ENCODE measurements at regions not wholly inside any gene's neighbourhood (a gene's known extent, or its start where the extent isn't known, plus 50 kb on each side); places are given as distances from the start of the nearest gene placed in this dataset.
"Not testable (repeated sequence)": the region's sequence is repeated elsewhere in the genome, so short reads cannot be mapped to it uniquely, and the experiment has no call there.

DNA sequence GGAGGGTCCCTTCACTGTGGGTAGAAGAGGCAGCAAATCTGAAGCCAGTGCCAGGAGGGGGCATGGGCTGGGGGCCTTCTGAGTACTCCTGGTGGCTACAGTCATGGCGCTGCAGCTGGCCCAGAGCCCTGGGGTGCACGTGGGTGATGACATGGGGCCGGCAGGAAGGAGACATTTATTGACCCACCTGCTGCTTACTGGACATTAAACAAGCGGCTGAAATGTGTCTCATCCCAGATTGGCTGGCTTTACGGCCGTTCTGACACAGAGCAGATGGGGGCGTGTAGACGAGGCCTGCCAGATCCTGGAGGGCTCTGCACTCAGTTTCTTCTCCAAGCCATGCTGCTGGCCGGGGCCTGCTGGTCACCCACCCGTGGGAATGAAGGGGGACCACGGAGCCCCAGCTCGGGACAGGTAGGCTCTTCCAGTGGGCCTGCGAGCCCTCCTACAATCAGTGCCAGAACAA, 906.9 kb downstream of the BRD1 start:
- no peak overlapping the region for H3K27ac Mint-ChIP-seq
- no peak overlapping the region for H3K4me3 Mint-ChIP-seq
- ATAC-seq (no peak), DNase-seq (peak in 1 of 10 donors; percentile 7)
- no peaks in the 10 kb centered on the region for H3K36me3 Mint-ChIP-seq
- POLR2A ChIA-PET: no interaction called here
- H3K9me3 Mint-ChIP-seq: no peaks in the 10 kb centered on the region
- peaks cover 21 to 78% (median 52%) of the 10 kb centered on the region in 5 donors for H3K27me3 Mint-ChIP-seq
- no peaks in the 10 kb centered on the region for H3K4me1 Mint-ChIP-seq

DNA sequence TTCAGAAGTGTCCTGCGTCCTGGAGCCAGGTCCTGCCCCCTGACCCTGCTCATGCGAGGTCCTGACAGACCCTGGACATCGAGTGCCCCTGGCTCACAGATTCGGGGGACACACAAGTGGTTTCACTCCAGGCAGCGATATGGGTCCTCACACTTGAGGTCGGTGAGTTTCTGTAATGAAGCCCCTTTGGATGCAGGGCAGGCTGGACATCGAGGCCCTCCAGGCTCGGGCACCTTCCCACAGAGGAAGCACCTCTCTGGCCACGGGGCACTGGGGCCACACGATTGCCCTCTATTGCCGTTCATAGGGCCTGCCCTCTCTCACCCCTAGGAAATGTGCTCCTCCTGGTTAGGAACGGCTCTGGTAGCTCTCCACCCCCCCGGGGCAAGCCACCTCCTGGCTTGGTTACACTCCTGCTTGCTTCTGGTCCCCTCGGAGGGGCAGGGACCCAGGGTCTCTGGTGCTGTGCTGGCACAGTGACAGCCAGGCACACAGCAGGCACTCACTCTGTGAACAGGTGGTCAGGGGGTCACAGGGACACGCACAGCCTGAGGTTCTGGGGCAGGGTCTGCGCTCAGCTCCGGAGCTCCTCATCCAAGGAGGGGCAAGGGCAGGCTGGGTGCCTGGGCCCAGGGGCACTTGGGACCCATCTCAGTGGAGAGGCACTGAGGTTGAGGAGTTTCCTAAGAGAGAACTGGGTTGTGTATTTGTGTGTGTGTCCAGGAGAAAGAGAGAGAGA, 907.7 kb downstream of the BRD1 start:
- Mint-ChIP-seq H3K27ac (peak overlapping the region in 1 of 10 donors; percentile 13), H3K27me3 (peaks cover 22 to 71% (median 47%) of the 10 kb centered on the region in 5 donors), H3K4me1 (peaks cover 0 to 1% (median 0%) of the 10 kb centered on the region in 4 donors), H3K36me3 (no peaks in the 10 kb centered on the region), H3K4me3 (no peak overlapping the region), H3K9me3 (no peaks in the 10 kb centered on the region)
- POLR2A ChIA-PET: no interaction called here
- peak in 1 of 10 donors; percentile 15 for DNase-seq
- ATAC-seq: no peak

DNA sequence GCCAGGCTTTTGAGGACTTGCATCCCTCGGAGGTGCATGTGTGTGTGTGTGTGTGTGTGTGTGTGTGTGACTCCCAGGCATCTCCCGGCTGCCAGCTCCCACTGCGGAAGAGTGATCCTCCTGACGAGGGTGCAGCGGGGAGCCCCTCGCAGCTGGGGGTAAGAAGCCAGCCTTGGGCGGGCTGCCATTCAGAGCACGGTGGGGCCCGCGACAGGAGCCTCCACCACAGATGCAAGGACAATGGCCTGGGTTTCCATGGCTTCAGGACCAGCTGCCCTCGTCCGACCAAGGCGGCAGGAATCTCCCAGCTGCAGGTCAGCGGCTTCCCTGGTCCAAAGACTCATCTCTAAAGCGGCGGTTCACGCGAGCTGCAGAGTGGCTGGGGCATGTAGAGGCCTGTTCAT, 908.5 kb downstream of the BRD1 start:
- peak in 1 of 10 donors; percentile 5 for DNase-seq
- Mint-ChIP-seq H3K9me3 (peaks cover 0 to 3% (median 0%) of the 10 kb centered on the region in 9 donors), H3K36me3 (no peaks in the 10 kb centered on the region), H3K4me1 (peaks cover 0 to 9% (median under 1%) of the 10 kb centered on the region in 4 donors), H3K4me3 (no peak overlapping the region), H3K27ac (no peak overlapping the region), H3K27me3 (peaks cover 21 to 70% (median 47%) of the 10 kb centered on the region in 5 donors)
- no peak for ATAC-seq
- POLR2A ChIA-PET: no interaction called here

GRCh38 chr22:48918585-48919186, 909.0 kb downstream of the BRD1 start:
- H3K4me3 Mint-ChIP-seq: no peak overlapping the region
- H3K27me3 Mint-ChIP-seq: peaks cover 19 to 65% (median 43%) of the 10 kb centered on the region in 5 donors
- H3K36me3 Mint-ChIP-seq: no peaks in the 10 kb centered on the region
- POLR2A ChIA-PET: no interaction called here
- peak overlapping the region in 1 of 10 donors; percentile 49 for H3K27ac Mint-ChIP-seq
- ATAC-seq: no peak
- peaks cover 0 to 3% (median 0%) of the 10 kb centered on the region in 9 donors for H3K9me3 Mint-ChIP-seq
- peaks cover 0 to 12% (median under 1%) of the 10 kb centered on the region in 4 donors for H3K4me1 Mint-ChIP-seq
- peak in 1 of 10 donors; percentile 4 for DNase-seq

GRCh38 chr22:48912356-48913066, 915.2 kb downstream of the BRD1 start:
- Mint-ChIP-seq H3K27ac (peak overlapping the region in 7 of 10 donors; percentile 8 to 81 (median 70)), H3K27me3 (peaks cover 12 to 24% (median 19%) of the 10 kb centered on the region in 5 donors), H3K4me3 (peak overlapping the region in 8 of 10 donors; percentile 25 to 72 (median 55)), H3K9me3 (peaks cover 0 to 16% (median 6%) of the 10 kb centered on the region in 9 donors), H3K4me1 (peaks cover 12 to 37% (median 16%) of the 10 kb centered on the region in 4 donors)
- H3K36me3 Mint-ChIP-seq, POLR2A ChIA-PET, ATAC-seq: not testable (repeated sequence)
- DNase-seq: peak in 7 of 10 donors; percentile 5 to 47 (median 24)

- Mint-ChIP-seq H3K9me3 (peaks cover 0 to 16% (median 6%) of the 10 kb centered on the region in 9 donors), H3K27ac (peak overlapping the region in 4 of 10 donors; percentile 16 to 59 (median 35)), H3K27me3 (peaks cover 12 to 25% (median 21%) of the 10 kb centered on the region in 5 donors), H3K4me3 (peak overlapping the region in 6 of 10 donors; percentile 19 to 52 (median 40)), H3K4me1 (peaks cover 12 to 37% (median 16%) of the 10 kb centered on the region in 4 donors)
- POLR2A ChIA-PET, H3K36me3 Mint-ChIP-seq, ATAC-seq: not testable (repeated sequence)
- peak in 7 of 10 donors; percentile 13 to 53 (median 44) for DNase-seq
These were observed 916.0 kb downstream of the BRD1 start for GRCh38 chr22:48911647-48912046.

GRCh38 chr22:48911067-48911466, 916.6 kb downstream of the BRD1 start:
- peak overlapping the region in 3 of 10 donors; percentile 12 to 70 (median 26) for H3K4me3 Mint-ChIP-seq
- POLR2A ChIA-PET, ATAC-seq, H3K36me3 Mint-ChIP-seq: not testable (repeated sequence)
- H3K27ac Mint-ChIP-seq: peak overlapping the region in 1 of 10 donors; percentile 45
- peaks cover 13 to 29% (median 24%) of the 10 kb centered on the region in 5 donors for H3K27me3 Mint-ChIP-seq
- peaks cover 0 to 16% (median 6%) of the 10 kb centered on the region in 9 donors for H3K9me3 Mint-ChIP-seq
- peaks cover 12 to 37% (median 16%) of the 10 kb centered on the region in 4 donors for H3K4me1 Mint-ChIP-seq
- DNase-seq: peak in 5 of 10 donors; percentile 6 to 48 (median 15)

DNA sequence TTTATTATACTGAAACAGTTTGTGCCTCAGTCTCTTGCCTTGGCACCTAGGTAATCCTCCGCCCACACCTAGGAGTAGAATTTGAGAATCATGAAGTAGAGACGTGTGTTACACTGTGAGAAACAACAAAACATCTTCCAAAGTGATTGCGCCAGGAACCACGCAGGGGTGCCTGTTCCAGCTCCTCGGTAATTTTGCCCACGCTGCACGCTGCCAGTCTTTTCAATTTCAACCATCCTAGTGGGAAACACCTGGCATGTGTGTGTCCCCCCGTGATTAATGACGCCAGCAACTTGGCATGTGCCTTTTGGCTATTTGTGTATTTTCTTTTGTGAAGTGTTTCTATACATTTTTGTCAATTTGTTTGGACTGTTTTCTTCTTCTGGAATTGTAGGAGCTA, 919.1 kb downstream of the BRD1 start:
- POLR2A ChIA-PET: no interaction called here
- Mint-ChIP-seq H3K9me3 (peaks cover 0 to 16% (median 6%) of the 10 kb centered on the region in 9 donors), H3K27me3 (peaks cover 15 to 54% (median 35%) of the 10 kb centered on the region in 5 donors), H3K36me3 (peaks cover 0 to 8% (median 0%) of the 10 kb centered on the region in 3 donors), H3K27ac (no peak overlapping the region), H3K4me3 (no peak overlapping the region), H3K4me1 (peaks cover 12 to 26% (median 15%) of the 10 kb centered on the region in 4 donors)
- no peak for ATAC-seq
- no peak for DNase-seq

DNA sequence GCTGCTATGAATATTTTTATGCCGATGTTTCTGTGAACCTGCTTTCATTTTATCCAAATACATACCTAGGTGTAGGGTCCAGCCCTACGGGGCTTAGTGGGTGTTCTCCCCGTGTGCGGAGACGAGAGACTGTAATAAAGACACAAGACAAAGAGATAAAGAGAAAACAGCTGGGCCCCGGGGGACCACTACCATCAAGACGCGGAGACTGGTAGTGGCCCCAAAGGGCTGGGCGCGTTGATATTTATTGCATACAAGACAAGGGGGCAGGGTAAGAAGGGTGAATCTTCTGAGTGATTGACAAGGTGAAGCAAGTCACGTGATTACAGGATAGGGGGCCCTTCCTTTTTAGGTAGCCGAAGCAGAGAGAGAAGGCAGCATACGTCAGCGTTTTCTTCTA, 920.1 kb downstream of the BRD1 start:
- POLR2A ChIA-PET: no interaction called here
- ATAC-seq (no peak), DNase-seq (no peak)
- Mint-ChIP-seq H3K4me1 (peaks cover 8 to 18% (median 9%) of the 10 kb centered on the region in 4 donors), H3K4me3 (no peak overlapping the region), H3K27me3 (peaks cover 15 to 58% (median 38%) of the 10 kb centered on the region in 5 donors), H3K36me3 (peaks cover 0 to 4% (median 0%) of the 10 kb centered on the region in 3 donors), H3K9me3 (peaks cover 0 to 8% (median 1%) of the 10 kb centered on the region in 9 donors), H3K27ac (no peak overlapping the region)

GRCh38 chr22:48906216-48906835, 921.3 kb downstream of the BRD1 start:
- DNase-seq (no peak), ATAC-seq (no peak)
- Mint-ChIP-seq H3K9me3 (peaks cover 0 to 2% (median 0%) of the 10 kb centered on the region in 9 donors), H3K4me1 (peaks cover 4 to 7% (median 6%) of the 10 kb centered on the region in 4 donors), H3K27ac (peak overlapping the region in 1 of 10 donors; percentile 10), H3K36me3 (no peaks in the 10 kb centered on the region), H3K4me3 (no peak overlapping the region), H3K27me3 (peaks cover 15 to 61% (median 44%) of the 10 kb centered on the region in 5 donors)
- POLR2A ChIA-PET: no interaction called here

DNA sequence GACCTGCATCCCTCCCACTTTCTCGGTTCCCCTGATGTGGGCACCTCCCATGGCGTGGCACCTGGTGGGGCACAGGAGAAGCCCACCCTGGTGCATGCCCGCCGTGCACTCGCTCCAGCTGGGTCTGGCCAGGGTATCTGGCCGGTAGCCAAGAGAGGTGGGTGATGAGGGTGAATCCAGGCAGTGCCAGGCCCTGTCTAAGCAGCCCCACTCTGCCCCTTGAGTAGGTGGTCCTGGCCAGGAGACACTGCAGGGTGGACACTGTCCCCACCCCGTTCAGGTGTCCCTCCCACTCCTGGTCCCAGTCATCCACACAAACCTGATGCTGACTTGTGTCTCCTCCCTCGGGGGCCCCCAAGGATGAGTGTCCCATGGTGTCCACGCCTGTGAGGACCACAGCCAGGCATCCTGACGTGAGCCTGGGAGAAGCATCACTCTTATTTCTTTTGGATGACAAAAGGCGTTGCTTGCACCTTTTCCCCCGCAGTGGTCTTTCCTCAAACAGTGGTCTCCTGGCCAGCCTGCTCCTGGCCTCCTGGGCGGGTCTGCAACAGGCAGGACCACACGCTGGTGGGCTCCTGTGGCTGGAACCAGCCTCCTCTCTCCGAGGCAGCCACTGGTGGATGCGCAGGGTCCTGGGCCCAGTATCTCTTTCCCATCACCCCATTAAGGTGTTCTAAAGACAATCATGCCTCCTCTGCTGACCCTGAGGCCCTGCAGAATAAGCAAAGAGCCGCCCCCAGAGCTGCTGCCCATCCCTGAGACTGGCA, 922.3 kb downstream of the BRD1 start:
- POLR2A ChIA-PET: no interaction called here
- DNase-seq (no peak), ATAC-seq (no peak)
- no peaks in the 10 kb centered on the region for H3K9me3 Mint-ChIP-seq
- H3K27ac Mint-ChIP-seq: no peak overlapping the region
- H3K36me3 Mint-ChIP-seq: no peaks in the 10 kb centered on the region
- peaks cover 15 to 70% (median 52%) of the 10 kb centered on the region in 5 donors for H3K27me3 Mint-ChIP-seq
- no peak overlapping the region for H3K4me3 Mint-ChIP-seq
- H3K4me1 Mint-ChIP-seq: peaks cover 1 to 4% (median 2%) of the 10 kb centered on the region in 4 donors

Data from naive thymus-derived CD8-positive, alpha-beta T cell (primary cell).